HG02642 (cell line): ENCODE measurements at regions not wholly inside any gene's neighbourhood (a gene's known extent, or its start where the extent isn't known, plus 50 kb on each side); places are given as distances from the start of the nearest gene placed in this dataset.

Source experiments
- ATAC-seq: cut with Tn5 transposase; IDR thresholded peaks from one replicate; pipeline ENCODE4 v1.9.1; 2021; ENCODE audit warnings: mild to moderate bottlenecking; ENCODE audit not compliant: unreplicated experiment, poor library complexity

DNA sequence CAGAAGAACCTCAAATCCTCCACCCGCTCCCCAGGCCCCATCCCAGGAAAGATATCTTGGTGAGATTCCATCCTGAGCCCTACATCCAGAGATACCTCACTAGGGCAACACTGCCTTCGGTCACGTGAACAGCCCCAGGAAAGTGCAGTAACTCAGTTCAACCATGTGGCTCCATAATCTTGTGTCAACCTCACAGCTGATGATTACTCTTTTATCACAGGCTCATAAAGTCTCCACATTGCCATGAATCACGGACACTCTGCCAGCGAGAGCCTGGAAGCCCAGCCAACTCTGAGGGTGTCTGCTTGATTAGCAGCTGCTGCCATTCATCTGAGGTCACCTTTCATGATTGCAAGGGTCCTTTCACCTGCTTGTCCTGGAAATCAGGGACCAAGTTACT, 175.8 kb upstream of the LRFN2 start:
- ATAC-seq: no peak

DNA sequence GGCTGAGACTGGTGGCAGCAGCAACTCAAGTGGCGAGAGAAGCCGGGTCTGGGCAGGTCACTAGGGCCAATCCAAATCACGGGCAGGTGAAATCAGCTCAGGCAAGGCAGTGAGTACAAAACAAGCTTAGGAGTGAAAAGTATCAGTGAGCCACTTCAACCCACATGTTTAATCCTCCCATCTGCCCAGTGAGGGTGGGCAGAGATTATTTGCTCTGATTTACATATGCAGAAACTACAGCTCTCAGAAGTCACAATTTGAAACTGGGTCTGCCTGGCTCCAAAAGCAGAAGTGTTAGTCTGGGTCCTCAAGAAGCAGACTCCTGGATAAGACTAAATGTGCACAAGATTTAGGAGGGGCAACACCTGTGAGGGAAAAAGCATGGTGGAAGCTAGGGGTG, 173.7 kb upstream of the LRFN2 start:
- ATAC-seq: no peak

DNA sequence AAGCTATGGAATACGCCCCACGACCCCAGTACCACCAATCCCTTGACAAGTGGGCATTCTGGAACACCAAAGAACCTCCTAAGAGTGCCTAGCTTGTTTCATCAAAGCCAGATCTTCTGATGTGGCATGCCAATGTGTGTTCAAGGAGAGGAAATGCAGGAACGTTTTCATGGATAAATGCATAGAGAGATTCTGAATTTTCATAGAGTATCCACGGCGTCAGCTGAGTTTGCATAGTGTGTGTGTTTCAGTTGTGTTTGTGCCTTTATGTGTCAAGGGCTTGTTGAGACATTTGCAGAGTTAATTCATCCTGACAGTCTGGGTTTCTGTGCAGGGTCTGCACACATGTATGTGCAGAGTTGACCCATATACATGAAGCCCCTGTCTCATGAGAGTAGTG, 172.7 kb upstream of the LRFN2 start:
- ATAC-seq: no peak

DNA sequence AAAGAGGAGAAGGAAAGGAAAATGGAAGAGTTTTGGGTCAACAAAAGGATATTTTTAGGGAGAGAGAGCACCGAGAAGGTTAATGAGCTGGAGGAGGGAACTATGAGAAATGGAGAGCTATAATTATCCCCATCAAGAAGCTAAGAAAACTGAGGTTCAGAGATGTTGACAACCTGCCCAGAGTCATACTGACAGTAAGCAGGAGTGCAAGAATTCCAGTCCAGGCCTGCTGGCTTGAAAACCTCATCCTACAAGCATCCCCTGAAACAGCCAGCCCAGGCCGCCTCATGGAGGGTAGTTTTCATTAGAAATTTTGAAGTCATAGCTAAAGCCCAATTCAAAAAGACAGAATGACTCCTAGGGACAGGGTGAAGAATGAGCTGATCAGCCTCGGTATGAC, 172.1 kb upstream of the LRFN2 start:
- ATAC-seq: no peak

DNA sequence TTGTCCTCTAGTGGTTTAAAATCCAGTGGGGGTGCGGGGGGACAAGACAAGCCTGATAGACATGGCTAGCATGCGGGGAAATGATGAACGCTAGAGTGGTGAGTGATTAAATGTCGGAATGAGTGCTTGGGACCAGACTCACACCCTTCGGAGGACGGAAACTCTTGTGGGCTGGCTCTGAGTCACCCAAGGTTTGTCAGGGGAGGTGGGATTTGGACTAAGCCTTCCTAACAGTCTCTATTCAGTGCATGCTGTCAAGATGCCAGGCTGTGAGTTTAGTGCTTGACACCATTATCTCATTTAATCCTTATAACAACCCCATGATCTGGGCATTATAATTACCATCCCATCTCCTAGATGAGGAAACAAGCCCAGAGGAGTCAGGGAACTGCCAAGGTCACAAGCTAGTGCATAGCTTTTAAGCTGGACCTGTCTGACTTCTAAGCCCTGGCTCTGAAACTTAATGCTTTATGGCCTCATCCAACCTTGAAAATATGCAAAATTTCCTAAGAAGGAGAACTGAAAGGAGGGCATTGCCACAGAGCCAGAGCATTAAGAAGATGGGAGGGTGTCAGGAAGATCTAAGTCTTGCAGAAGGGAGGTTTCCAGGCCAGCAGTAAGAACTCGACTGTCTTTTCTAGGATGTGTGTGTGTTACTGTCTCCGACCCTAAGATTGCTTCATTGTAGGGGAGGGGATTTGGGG, 168.7 kb upstream of the LRFN2 start:
- ATAC-seq: no peak

DNA sequence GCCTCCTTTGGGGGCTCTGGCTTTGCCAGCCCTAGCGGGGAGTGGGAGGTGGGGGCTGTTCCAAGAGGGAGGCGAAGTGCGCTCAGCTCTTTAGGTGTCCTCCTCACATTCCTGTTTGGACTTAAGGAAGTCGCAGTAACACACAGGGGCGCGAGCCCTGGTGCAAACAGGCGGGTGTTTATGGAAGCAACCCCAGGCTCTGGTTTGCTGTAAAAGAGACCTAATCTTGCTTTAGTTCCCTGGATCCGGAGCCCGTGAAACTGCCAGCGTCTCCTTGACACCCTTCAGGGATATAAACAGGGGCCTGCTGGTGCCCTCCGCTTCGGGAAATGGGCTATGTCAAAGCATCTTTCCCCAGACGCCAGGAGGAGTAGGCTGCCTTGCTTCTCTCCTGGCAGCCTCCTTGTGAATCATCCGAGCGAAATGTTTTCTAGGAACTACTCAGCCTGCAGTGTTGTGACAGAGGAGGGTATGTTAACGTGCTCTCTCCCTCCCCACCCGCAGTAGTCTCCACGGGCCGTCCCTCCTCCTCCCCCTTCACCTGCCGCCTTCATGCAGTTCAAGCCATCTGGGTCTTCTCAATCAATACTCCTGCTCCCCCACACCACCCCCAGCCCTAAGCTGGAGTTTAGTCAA, 168.0 kb upstream of the LRFN2 start:
- ATAC-seq: no peak

DNA sequence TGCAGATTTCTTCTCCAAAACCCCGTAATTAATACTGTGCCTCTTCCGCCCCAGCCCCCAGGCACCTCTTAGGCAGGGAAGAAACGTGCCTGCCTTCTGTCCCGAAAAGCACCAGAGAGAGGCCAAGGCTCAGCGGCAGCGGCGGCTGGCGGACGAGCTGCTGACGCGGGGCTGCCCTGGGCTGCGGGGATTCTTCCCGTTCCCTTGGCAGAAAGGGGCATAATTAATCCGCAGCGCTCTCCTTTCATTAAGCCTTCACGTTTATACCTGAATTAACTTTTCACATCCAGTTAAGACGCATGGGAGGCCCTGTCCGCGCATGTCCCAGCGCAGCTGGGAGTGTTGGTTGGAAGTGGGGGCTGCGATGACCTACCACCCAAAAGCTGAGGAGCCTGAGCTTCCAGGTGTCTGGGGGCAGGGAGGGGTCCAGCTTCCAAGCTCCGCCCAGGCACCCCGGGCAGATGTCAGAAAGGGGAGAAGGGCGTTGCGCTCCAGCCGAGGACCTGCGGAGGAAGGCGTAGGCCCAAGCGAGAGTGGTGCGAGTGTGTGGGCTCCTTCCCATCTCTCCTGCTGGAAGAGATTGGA, 167.4 kb upstream of the LRFN2 start:
- ATAC-seq: no peak

DNA sequence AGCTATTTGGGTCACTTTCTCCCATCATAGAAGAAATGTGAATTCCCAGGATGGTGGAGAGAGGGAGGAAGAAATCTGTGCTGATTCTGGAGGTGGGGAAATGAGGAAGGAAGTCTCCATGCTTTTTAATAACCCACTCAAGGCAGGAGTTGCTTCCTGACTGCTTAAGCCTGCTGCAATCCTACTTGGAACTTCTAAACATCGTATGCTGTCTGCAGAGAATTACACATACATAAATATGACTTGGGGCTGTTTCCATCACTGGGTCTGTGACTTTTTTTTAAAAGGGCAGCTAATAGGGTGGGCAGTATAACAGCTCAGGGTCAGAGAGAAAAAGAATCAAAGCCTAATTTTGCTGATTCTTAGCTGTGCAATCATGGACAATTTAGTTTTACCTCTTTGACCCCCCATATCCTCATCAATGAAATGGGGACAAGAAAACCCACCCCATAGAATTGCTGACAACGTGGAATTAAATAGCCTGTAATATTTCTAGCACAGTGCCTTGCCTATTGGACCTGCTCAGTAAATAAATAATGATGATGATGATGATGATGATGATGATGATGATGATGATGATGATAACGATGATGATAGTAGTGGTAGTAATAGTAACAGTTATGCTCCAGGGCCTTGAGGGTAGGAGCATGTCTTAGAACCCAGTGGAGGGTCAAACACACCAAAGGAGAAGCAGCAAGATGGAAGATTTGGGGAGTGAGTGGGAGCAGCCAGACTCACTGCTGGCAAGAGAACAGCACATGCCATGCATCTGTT, 166.7 kb upstream of the LRFN2 start:
- ATAC-seq: no peak

DNA sequence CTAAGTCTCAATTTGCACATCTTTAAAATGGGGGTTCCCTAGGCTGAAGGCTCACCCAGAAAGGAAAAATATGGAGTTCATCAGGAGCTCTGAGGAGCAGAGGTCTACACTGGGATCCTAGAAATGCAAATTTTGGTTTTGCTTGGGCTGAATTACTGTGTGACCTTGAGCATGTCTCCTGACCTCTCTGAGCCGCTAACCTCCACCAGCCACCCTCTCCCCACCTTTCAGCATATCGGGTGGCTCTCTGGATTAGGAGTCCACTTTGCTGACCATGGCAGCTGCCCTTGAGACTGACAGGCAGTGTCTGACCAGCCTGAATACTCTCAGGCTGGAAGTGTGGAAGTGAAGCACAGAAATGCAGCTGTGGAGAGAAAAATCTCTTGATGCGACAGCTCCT, 165.9 kb upstream of the LRFN2 start:
- ATAC-seq: no peak

DNA sequence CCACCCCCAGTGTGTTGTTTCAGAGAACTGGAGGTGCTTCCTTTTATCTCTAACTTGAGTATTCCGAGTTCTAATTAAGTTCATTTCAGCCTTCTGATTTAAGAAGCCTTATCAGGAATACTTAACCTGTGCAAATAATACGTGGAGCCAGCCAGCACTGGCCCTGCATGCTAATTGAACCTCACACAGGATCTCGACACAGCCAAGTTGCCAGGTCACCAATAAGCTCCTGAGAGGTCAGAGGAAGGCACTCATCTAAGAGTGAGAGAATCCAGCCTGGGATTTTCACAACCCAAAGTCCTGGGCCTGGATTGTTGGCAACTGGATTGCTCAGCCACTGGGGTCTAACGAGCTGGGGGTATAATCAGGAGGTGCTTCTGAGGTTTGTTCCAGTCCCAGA, 157.7 kb upstream of the LRFN2 start:
- ATAC-seq: no peak

DNA sequence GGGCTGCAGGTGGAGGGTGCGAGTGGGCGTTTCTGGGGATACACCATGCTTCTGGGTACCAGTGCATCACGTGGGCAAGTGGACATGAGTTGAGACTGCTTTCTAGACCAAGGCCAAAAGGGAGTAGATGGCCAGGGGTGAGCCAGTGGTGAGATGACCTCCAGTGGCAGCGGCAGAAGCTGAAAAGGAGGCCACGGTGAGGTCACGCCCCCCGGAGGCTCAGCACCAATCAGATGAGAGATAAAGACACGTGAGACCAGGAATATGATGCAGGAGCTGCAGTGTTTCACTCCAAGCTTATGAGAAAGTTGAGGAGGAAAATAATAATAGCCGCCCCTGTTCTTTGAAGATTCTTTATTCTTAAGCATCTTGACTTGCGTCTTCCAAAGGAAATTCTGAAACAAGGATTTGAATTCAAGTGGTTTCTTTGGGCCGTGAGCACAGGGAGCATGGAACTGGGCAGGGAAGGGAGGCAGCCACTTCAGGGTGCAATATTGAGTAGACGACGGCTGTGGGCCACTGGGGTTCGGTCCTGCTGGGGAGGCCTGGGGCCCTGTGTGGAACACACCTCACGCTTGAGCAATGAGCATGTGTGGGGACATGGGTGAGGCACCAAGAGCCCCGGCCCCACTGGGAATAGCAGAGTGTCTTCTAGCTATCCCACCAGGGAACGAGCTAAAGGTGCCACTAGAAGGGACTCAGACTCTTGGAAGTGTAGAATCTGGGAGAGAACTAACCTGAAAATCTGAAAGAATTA, 156.7 kb upstream of the LRFN2 start:
- ATAC-seq: no peak

DNA sequence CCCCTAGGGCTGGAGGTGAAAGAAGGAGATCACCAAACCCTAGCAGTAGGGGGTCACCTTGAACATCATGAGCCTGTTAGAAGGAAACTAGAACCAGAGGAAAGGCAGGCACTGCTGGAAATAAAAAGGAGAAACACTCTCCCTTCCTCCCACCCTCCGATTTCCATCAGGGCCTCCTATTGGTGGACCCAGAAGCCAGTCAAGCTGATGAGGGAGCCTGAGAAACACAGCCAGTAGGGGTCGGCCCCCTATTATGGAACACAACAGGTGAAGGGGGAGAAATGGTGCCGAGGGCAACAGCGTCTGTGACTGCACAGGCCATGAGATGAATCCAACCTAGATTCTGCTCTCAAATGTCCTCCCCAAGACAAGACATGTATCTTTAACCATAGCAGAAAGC, 156.1 kb upstream of the LRFN2 start:
- no peak for ATAC-seq

DNA sequence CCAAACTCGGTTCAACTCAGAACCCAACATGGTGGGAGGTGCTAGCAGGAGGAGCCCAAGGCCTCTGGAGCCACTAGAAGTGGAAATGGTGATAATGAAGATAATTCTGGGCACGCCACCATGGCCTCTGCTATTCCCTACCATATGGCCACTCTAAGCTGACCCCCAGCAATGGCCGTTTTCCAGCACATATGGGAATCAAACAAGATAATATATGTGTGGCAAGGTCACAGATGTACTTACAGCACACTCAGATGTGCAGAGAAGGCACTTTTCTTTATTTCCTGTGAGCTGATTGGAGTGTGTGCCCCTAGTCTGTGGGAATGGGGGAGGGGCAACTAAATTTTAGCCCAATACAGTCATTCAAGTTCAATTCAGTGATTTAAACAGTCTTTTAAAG, 153.4 kb upstream of the LRFN2 start:
- ATAC-seq: no peak

DNA sequence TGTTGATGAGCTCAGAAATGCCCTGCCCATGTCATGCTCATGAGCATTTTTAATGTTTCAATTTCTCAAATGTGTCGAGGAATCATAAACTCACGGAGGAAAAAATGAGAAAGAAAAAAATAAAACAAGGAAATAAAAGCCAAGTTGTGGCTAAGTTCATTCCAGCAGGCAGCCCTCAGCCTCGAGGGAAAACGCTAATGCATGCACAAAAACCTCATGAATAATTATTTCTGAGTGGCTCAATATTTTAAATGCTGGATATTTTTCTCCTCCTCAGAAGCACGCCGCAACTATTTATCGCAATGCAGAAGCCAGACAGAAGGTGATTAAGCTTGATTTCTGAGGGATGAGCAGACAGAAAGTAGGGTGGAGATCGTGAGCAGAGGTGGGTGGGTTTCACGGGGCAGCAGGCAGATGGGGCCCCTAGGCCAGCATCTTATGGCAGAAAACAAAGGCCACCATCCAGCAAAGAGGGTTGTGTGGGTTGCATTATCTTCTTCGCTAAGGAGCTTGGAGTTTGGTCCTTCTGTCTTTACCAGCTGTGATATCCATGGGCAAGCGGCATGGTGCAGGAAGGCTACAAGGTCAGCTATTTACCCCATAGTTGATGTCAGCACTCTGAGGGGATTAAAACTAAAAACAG, 151.5 kb upstream of the LRFN2 start:
- ATAC-seq: no peak

DNA sequence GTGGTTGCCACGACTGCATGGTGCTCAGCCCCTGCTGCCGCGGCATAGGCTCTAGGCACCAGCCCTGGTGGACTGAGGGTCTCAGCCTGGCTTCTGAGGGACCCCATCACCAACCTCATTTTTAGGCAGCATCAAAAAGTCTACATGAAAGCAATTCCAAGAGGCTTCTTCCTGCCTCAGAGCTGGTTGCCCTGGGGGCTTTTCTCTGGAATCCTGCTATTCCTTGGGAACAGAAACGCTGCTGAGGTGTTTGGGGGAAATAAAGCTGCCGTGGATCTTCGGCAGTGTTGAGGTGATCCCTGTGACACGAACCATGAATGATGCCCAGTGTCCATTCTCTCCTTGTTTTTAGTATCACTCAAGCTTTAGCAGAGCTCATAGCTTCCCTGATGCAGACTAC, 148.4 kb upstream of the LRFN2 start:
- no peak for ATAC-seq

DNA sequence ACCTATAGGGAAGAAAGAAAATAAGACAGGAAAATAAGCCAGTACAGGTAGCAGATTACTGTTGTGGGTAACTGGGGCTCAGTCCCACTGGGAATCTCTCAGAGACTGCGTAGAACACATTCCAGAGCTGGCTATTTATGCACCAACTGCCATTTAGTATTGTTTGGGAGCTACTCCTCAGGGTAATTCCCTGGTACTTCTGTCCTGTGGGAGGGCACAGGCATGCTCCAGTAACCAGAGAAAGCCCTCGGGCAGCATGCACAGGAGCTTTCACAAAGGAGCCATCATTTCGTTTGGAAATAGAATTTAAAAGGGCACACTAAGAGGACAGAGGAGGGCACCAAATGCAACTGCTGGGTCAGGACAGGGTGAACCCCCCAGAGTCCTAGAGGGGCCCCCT, 148.0 kb upstream of the LRFN2 start:
- ATAC-seq: no peak

DNA sequence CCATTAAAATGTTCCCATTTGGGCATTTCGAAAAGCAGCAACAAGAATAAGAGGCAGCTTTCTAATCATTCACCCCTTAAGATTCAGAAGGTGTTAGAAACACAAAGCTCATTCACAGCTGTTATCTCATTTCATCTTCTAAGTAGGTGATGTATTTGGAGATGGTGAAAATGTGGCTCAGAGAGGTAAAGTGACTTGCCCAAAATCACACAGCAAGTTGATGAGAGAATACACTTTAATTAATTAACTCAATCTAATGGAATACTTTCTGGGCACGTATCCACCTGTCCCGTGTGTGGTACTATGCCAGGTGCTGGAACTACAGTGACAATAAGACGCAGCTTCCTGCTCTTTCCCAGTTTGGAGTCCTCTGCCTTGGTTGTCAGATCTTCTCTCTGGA, 147.4 kb upstream of the LRFN2 start:
- no peak for ATAC-seq

DNA sequence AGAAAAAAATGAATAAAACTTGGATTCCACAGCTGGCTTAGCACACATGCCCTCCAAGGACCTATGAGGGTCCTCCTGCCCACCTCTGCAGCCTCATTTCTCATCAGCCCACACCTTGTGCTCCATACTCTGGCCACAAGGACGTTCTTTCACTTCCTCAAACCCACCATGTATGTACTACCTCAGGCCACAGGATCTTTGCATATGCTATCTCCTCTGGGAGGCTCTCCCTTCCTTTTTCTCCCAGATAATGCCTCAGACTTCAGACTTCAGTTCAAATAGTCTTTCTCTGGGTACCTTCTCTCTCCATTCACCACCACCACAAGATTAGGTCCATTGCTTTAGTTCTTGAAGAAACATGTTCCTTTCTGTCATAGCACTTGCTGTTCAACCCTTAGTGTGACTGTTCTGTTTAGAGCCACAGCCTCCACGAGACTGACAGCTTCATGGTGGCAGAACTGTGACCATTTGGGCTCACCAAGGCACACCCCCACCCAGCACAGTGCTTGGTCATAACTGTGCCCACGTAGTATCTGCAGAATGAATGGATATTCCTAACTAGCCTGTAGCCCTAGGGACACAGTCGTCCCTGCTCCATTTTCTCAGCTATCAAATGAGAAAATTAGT, 146.7 kb upstream of the LRFN2 start:
- no peak for ATAC-seq

DNA sequence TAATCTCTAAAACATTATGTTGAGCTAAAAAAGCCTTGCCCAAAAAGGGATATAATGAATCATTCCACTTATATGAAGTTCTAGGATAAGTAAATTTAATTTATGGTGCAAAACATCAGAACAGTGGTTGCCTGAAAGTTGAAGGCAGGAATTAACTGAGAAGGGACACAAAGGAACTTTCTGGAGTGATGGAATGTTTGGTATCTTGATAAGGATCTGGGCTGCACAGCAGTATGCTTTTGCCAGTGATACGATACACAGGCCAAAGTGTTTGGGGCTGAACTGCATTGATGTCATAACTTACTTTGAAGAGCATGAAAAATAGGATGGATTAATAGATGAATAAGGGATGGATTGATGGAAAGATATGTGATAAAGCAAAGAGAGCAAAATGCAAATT, 146.1 kb upstream of the LRFN2 start:
- no peak for ATAC-seq

DNA sequence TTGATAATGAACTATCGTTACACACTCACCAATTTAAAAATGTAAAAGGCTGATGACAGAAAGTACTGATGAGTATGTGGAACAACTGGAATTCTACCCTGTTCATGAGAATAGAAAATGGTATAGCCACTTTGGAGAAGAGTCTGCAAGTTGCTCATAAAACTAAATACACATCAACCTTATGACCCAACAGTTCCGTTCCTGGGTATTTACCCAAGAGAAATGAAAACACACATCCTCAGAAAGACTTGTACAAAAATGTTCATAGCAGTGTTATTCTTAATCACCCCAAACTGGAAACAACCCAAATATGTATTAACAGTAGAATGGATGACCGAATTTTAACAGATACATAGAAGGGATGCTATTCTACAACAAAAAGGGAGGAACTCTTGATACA, 145.7 kb upstream of the LRFN2 start:
- no peak for ATAC-seq
